IMR-90 (cell line): ENCODE measurements at regions not wholly inside any gene's neighbourhood (a gene's known extent, or its start where the extent isn't known, plus 50 kb on each side); places are given as distances from the start of the nearest gene placed in this dataset.

ENCODE experiments used
- ATAC-seq: fragments of 200-7000 bp; cut with Tn5 transposase; 2 replicates; pipeline ENCODE4 v1.9.1; 2020; ENCODE audit warnings: low read depth, mild to moderate bottlenecking, moderate library complexity
- BruUV-seq: library from RNA; stranded (reverse); fragments of 400-500 nt; replicated peaks from 2 replicates; lab custom pipeline; 2021; lab: Mats Ljungman, UMichigan
- CTCF ChIA-PET: fragments of 300-600 bp; formaldehyde crosslinking; extraction: SDS; loops from one replicate; lab custom pipeline; 2021; ENCODE audit warnings: antibody characterized with exemption; lab: Yijun Ruan, JAX
- POLR2A ChIA-PET: fragments of 300-600 bp; sonication (Branson Sonifier 250); formaldehyde crosslinking; loops from one replicate; lab custom pipeline; 2022; ENCODE audit warnings: antibody characterized with exemption; ENCODE audit not compliant: unreplicated experiment; lab: Charles Lee
- DNase-seq: peaks from one replicate; pipeline ENCODE4 v3.0.0; 2013
- H2AFZ ChIP-seq: replicated peaks from 2 replicates; pipeline ENCODE3; 2013; ENCODE audit warnings: low read length, mild to moderate bottlenecking; ENCODE audit not compliant: poor library complexity
- H2AK5ac ChIP-seq: 2 replicates; pipeline ENCODE4 v1.6.1; 2013; ENCODE audit warnings: low read depth, low read length, inconsistent platforms
- H2AK9ac ChIP-seq: replicated peaks from 2 replicates; pipeline ENCODE3; 2013; ENCODE audit warnings: mild to moderate bottlenecking, low read depth, low read length, moderate library complexity; ENCODE audit not compliant: poor library complexity
- H2BK120ac ChIP-seq: 2 replicates; pipeline ENCODE4 v1.6.1; 2013; ENCODE audit warnings: low read depth, low read length, inconsistent platforms
- H2BK15ac ChIP-seq: 3 replicates; pipeline ENCODE4 v1.6.1; 2013; ENCODE audit warnings: low read depth, low read length, inconsistent platforms
- H2BK20ac ChIP-seq: 2 replicates; pipeline ENCODE4 v1.6.1; 2013; ENCODE audit warnings: low read depth, mild to moderate bottlenecking, inconsistent platforms, low read length, moderate library complexity
- H2BK5ac ChIP-seq: 2 replicates; pipeline ENCODE4 v1.6.1; 2013; ENCODE audit warnings: mild to moderate bottlenecking, low read depth, low read length, inconsistent platforms; ENCODE audit not compliant: poor library complexity, severe bottlenecking
- H3K14ac ChIP-seq: replicated peaks from 2 replicates; pipeline ENCODE4 v1.6.1; 2013; ENCODE audit warnings: low read depth, low read length, inconsistent platforms
- H3K18ac ChIP-seq: 2 replicates; pipeline ENCODE4 v1.6.1; 2013; ENCODE audit warnings: low read depth, low read length, control low read depth
- H3K23ac ChIP-seq: 2 replicates; pipeline ENCODE4 v1.6.1; 2013; ENCODE audit warnings: low read depth, low read length, inconsistent platforms
- H3K27ac ChIP-seq: 2 replicates; pipeline ENCODE4 v1.5.1; 2013; ENCODE audit warnings: mild to moderate bottlenecking, control low read depth, low read length; ENCODE audit not compliant: insufficient read depth
- H3K27me3 ChIP-seq: 2 replicates; pipeline ENCODE4 v1.6.1; 2013; ENCODE audit warnings: low read length; ENCODE audit not compliant: control insufficient read depth, insufficient read depth
- H3K36me3 ChIP-seq: 2 replicates; pipeline ENCODE4 v1.6.1; 2013; ENCODE audit warnings: low read length, mixed read lengths; ENCODE audit not compliant: control insufficient read depth, insufficient read depth
- H3K4ac ChIP-seq: 2 replicates; pipeline ENCODE4 v1.6.1; 2013; ENCODE audit warnings: low read depth, low read length, inconsistent platforms
- H3K4me1 ChIP-seq: 2 replicates; pipeline ENCODE4 v1.6.1; 2013; ENCODE audit warnings: low read length, mixed read lengths; ENCODE audit not compliant: control insufficient read depth, insufficient read depth
- H3K4me2 ChIP-seq: 2 replicates; pipeline ENCODE4 v1.6.1; 2013; ENCODE audit warnings: low read depth, mild to moderate bottlenecking, control low read depth, low read length, moderate library complexity
- H3K4me3 ChIP-seq: 2 replicates; pipeline ENCODE4 v1.5.1; 2013; ENCODE audit warnings: low read depth, mild to moderate bottlenecking, control low read depth, low read length, moderate library complexity; ENCODE audit not compliant: insufficient read depth
- H3K56ac ChIP-seq: 2 replicates; pipeline ENCODE4 v1.6.1; 2013; ENCODE audit warnings: low read length, inconsistent platforms; ENCODE audit not compliant: insufficient read depth; ENCODE audit errors: extremely low read depth
- H3K79me1 ChIP-seq, 2 experiments: 2 replicates each; pipeline ENCODE4 v1.6.1; 2013; ENCODE audit warnings: low read length in 2 of 2, inconsistent platforms in 1 of 2, low read depth in 1 of 2
- H3K9ac ChIP-seq: 2 replicates; pipeline ENCODE4 v1.6.1; 2013; ENCODE audit warnings: low read depth, low read length, control low read depth
- H3K9me1 ChIP-seq: 2 replicates; pipeline ENCODE4 v1.6.1; 2013; ENCODE audit warnings: low read length, inconsistent platforms; ENCODE audit not compliant: insufficient read depth
- H3K9me3 ChIP-seq: 2 replicates; pipeline ENCODE4 v1.6.1; 2013; ENCODE audit warnings: low read length; ENCODE audit not compliant: control insufficient read depth, insufficient read depth
- H4K20me1 ChIP-seq: 2 replicates; pipeline ENCODE4 v1.6.1; 2013; ENCODE audit warnings: low read length, inconsistent platforms; ENCODE audit not compliant: insufficient read depth
- H4K5ac ChIP-seq: 2 replicates; pipeline ENCODE4 v1.6.1; 2013; ENCODE audit warnings: mild to moderate bottlenecking, low read depth, low read length, control low read depth
- H4K8ac ChIP-seq, 2 experiments: 2 replicates each; pipeline ENCODE4 v1.6.1; 2013; ENCODE audit warnings: low read depth in 2 of 2, low read length in 2 of 2, control low read depth in 1 of 2, inconsistent platforms in 1 of 2
- H4K91ac ChIP-seq: 2 replicates; pipeline ENCODE4 v1.6.1; 2013; ENCODE audit warnings: low read depth, low read length, inconsistent platforms; ENCODE audit not compliant: insufficient read depth
- MAFK ChIP-seq: IDR thresholded peaks from 2 replicates; pipeline ENCODE4 v1.6.1; 2012; ENCODE audit warnings: low read depth, low read length, improper control_type of control experiment
- NFE2L2 ChIP-seq: fragments of 150-350 bp; IDR thresholded peaks from 2 replicates; pipeline ENCODE4 v1.6.1; 2016; ENCODE audit warnings: low read depth, mild to moderate bottlenecking, low read length
- WGBS, 2 experiments: methylation state at CpG; one replicate each; pipeline versions ENCODE4 v1.1.5 to v1.1.7; 2013; ENCODE audit warnings: missing lambda C conversion rate in 2 of 2; ENCODE audit not compliant: insufficient read length in 1 of 2; ENCODE audit errors: extremely low coverage in 2 of 2; 5-methylcytosine and 5-hydroxymethylcytosine counted together
- dilution Hi-C: fragments of 300-500 bp; cut with HindIII; formaldehyde crosslinking; loops from one replicate; pipeline ENCODE4 v1.14.3; 2018; ENCODE audit warnings: low sequenced_read_pairs; ENCODE audit not compliant: unreplicated experiment
- in situ Hi-C: fragments of 300-500 bp; cut with MboI; formaldehyde crosslinking; loops from 3 replicates; pipeline ENCODE4 v1.14.3; 2019; ENCODE audit warnings: low sequenced_read_pairs, inconsistent platforms, mixed read lengths
- intact Hi-C: fragments of 100-400 bp; cut with micrococcal nuclease; formaldehyde crosslinking; loops from 2 replicates; pipeline ENCODE4 v1.10.0; 2022

DNA sequence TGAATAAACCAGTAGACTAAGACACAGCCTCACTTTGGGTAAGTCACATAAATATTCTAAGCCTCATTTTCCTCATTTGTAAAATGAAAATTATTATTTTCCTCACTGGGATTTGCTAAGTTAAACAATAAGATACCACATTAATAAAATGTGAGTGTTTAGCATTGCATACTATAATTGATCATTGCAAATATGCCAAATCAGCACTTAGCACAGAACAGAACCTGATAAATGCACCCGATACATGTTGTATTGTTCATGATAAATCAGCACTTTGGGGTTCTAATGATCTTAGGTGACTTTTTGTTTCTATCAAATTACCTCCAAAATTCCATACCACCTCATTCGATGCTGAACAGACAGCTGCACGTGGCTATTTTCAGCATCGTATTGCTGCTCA is 50.2 kb upstream of the RAPGEF4 start:
- Histone ChIP-seq H3K27ac (no peak overlapping the region), H3K27me3 (no peaks in the 10 kb centered on the region), H3K9me3 (no peaks in the 10 kb centered on the region), H3K56ac (no peak overlapping the region), H4K8ac (no peak overlapping the region), H3K14ac (no peak overlapping the region), H2BK15ac (no peak overlapping the region), H2BK5ac (no peak overlapping the region), H2AK9ac (no peak overlapping the region), H3K9ac (no peak overlapping the region), H3K4me1 (no peaks in the 10 kb centered on the region), H2BK20ac (no peak overlapping the region), H3K4ac (no peak overlapping the region), H3K4me2 (no peak overlapping the region), H3K79me1 (no peaks in the 10 kb centered on the region), H2BK120ac (no peak overlapping the region), H3K9me1 (0 out of 2 replicates have a peak, but pooled peaks cover 3% of the 10 kb centered on the region), H4K20me1 (no peaks in the 10 kb centered on the region), H4K5ac (no peak overlapping the region), H4K91ac (no peak overlapping the region), H3K36me3 (no peaks in the 10 kb centered on the region), H3K18ac (no peak overlapping the region), H3K23ac (no peak overlapping the region), H2AK5ac (no peak overlapping the region), H2AFZ (no peak overlapping the region), H3K4me3 (no peak overlapping the region)
- ATAC-seq (no peak), DNase-seq (no peak)
- ChIA-PET CTCF (no interaction called here), POLR2A (no interaction called here)
- no peak for TF ChIP-seq NFE2L2
- peak; percentile 90 for TF ChIP-seq MAFK
- intact Hi-C loops (no loop called here), in situ Hi-C loops (no loop called here), dilution Hi-C loops (no loop called here)
- WGBS, 2 experiments = no CpG with 5 or more reads among the region's 4 CpGs
- no TSS peak for BruUV-seq
